GM19397 (cell line): ENCODE measurements at regions not wholly inside any gene's neighbourhood (a gene's known extent, or its start where the extent isn't known, plus 50 kb on each side); places are given as distances from the start of the nearest gene placed in this dataset.

Source experiments
- ATAC-seq: cut with Tn5 transposase; IDR thresholded peaks from one replicate; pipeline ENCODE4 v1.9.1; 2021; ENCODE audit warnings: mild to moderate bottlenecking, moderate library complexity; ENCODE audit not compliant: unreplicated experiment

DNA sequence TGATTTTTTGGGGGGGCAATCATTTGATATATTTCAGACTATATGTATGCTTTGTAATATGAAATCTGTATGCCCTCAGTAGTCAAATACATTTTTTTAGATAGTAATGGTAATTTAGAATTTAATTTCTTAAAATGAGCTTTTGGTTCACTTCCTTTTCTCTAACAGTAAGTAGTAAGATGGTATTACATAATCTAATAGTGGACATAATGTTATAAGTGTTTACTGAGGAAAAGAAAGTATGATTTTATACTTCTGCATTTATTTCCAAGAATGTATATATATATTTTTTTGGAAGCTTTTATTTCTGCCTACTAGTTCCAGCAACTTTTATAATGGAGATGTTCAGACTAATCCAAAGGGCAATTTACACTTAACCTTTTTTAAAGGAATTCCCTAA, 1450.7 kb upstream of the TENM3 start:
- no peak for ATAC-seq

- no peak for ATAC-seq
These were observed 1448.9 kb upstream of the TENM3 start for GRCh38 chr4:180794333-180794732.

DNA sequence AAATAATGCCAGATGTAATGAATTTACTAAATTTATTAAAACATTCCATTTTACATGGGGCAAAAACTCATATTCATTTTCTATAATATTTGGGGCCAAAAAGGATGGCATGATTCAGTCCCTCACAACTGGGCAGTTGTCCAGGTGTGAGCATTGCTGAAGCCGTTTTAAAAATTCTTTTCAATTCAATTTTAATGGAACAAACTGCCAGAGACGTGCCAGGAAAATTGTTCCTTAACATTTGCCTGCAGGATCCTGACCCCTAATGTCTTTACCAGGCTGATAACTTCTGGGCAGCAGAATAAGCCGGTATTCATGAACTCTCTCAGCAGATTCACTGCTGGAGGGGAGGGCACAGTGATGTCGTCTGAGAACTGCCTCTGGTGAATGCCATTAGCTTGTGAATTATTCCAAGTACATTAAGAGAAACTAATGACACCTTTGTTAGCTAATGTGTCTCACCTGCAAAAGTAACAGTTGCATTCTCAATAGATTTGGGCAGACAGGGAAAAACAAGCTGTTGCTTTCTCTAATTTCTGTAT, 1445.1 kb upstream of the TENM3 start:
- no peak for ATAC-seq

- ATAC-seq: no peak
These were observed 1443.4 kb upstream of the TENM3 start for GRCh38 chr4:180799798-180800197.

DNA sequence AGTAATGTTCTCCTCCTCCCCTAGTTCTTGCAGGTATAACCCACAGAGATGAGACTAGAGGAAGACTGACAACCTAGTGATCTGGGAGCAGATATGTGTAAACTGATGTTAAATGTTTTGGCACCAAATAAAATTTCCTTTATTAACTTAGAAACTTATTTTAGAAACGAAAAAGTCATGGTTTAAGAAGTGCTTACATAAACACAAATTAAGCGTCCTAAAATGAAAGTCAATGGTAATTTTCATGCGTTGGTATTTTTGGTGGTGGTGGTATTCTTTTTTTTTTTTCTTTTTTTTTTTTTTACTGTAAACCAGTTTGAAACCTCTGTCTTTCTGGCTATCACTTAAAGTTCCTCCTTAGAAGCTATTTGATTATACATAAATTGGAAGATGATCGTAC, 1438.1 kb upstream of the TENM3 start:
- no peak for ATAC-seq

DNA sequence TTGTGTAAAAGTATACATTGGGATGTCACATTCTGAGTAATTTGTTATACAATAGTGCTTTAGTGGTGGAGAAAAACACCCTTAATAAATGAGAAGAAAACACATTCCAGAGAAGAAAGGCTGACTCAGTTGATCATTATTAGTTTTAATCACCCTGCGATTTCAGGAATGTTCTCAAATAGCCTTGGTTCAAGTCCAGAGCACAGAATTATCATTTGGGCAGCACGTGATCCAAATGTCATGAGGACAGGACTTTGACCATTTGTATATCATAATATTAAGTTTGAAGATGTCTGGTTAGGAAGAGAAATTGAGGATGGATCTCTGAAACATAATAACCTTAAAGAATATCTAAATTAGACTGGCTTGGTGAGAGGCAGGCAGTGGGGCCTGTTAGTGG, 1434.3 kb upstream of the TENM3 start:
- no peak for ATAC-seq

DNA sequence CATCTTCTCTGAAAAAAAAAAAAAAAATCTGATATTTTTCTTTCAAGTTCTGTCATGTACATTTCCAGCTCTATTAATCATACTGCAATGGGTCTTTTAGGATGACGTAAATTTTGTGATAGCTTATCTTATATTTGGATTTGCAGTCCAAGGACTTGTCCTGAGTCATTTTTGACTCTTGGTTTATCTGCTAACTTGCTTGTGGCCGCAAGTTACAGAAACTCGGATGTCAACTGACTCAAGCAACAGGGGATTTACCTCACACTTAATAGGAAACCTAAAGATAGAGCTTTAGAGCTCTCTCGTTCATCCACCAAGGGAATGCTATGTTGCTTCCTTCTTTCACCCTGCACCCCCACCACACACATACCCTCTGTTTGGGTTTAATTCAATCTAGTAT, 1433.8 kb upstream of the TENM3 start:
- no peak for ATAC-seq

DNA sequence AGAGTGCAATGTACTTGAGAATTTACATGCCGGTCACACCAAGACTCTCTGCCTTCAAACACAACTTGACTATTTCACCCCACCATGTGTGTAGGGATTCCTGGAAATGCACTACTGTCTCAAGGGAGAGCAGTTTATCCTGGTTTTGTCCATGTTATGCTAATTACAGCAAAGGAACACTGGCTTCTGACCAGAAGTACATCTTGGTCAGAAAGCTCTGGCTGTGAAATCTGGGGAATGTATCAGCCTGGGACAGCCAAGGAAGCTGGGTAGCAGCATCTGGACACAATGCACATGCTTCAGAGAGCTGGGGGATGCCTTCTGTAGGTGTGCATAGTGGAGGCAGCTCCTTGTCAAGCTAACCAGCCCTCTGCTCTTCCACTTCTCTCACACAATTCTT, 1432.6 kb upstream of the TENM3 start:
- no peak for ATAC-seq

- ATAC-seq: no peak
These were observed 1431.6 kb upstream of the TENM3 start for GRCh38 chr4:180811556-180811955.

- no peak for ATAC-seq
These were observed 1430.4 kb upstream of the TENM3 start for GRCh38 chr4:180812783-180813182.

GRCh38 chr4:180814875-180815417, 1428.3 kb upstream of the TENM3 start:
- no peak for ATAC-seq

DNA sequence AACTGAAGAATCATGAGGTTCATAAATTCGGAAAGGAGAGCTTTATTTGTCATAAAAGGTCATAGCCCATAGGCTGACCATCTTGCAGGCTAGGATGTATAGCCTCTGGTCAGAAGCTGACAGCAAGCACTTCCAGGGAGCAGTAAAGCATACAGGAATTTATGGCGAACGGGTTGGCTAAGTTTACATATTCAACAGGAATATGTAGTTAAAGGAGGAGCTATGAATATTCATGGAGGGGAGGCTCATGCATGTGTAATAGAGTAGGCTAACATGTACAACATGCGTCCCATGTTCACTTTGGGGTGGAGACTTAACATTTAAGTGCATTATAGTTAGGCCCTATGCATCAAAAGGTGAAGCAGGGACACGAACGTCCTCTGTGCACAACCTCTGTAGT, 1425.7 kb upstream of the TENM3 start:
- ATAC-seq: no peak

DNA sequence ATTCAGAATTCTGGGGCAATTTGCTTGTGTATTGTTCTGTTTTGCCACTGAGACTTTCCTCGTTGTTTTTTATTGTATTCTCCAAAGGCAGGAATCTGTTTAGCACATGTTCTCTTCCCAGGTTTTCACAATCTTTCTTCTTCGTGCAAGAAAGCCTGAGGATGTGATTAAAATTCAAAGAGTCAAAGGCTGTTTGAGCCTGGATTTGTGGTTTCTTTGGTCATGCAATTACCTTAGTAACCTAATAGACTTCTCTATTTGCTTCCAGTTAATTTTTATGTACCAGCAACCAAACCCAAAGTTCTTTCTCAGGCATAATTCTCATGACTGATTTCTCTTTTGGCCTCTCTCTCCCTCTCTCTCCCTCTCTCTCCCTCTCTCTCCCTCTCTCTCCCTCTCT, 1420.1 kb upstream of the TENM3 start:
- no peak for ATAC-seq

GRCh38 chr4:180827232-180828009, 1415.8 kb upstream of the TENM3 start:
- no peak for ATAC-seq

DNA sequence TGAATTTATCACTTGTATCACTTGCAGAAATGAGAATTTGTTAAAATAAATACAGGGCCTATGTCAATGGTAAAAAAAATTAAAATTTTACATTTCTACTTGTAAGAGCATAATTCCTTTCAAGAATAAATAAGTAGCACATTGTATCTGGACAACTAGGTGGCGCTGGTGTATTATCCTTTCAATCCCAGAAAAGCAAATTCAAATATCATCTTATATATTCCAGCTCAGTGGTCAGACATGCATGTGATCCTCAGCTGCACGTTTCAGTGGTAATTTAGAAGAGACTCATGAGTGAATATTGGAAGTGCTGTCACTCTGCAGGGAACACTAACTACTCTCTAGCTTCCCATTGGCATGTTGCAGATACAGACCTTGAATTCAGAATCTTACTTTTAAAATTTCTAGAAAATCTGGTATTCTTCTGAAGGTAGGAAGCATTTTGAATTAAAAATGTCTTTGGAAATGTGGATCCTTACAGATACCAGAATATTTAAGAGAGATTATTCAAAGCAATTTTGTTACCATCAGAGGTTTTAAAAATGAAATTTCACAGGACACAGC, 1414.7 kb upstream of the TENM3 start:
- no peak for ATAC-seq

GRCh38 chr4:180832073-180832472, 1411.1 kb upstream of the TENM3 start:
- ATAC-seq: no peak

DNA sequence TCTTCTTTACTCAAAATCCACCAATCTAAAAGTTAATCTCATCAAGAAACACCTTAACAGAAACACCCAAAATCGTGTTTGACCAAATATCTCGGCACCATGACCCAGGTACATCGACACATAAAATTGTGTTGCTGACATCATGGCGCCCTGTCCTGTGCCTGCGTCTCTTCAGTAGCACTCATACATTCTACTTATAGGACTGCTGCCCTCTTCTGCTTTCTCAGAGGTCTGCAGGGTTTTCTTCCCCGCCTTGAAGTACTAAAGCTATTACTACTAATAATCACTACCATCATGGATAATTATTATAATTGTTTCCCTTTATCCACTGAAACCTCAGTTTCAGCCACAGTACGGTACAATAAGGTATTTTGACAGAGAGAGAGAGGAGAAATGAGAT, 1403.1 kb upstream of the TENM3 start:
- ATAC-seq: no peak

- ATAC-seq: no peak
These were observed 1392.8 kb upstream of the TENM3 start for GRCh38 chr4:180850318-180850940.

- ATAC-seq: no peak
These were observed 1390.5 kb upstream of the TENM3 start for GRCh38 chr4:180852738-180853137.

GRCh38 chr4:180855184-180855583, 1388.0 kb upstream of the TENM3 start:
- no peak for ATAC-seq

GRCh38 chr4:180860089-180860720, 1383.0 kb upstream of the TENM3 start:
- ATAC-seq: no peak
